Large intestine (tissue), 3 donors: ENCODE measurements at regions not wholly inside any gene's neighbourhood (a gene's known extent, or its start where the extent isn't known, plus 50 kb on each side); places are given as distances from the start of the nearest gene placed in this dataset.

Experiments
- DNase-seq, 2 donors: peaks; one replicate each; pipeline versions ENCODE4 v3.0.0 to v3.0.0-alpha.2; 2013
- H3K27ac ChIP-seq: one replicate; pipeline ENCODE4 v1.5.1; 2013; ENCODE audit warnings: low read length
- H3K27me3 ChIP-seq: 2 replicates; pipeline ENCODE4 v1.6.1; 2013; ENCODE audit warnings: low read length; ENCODE audit not compliant: control insufficient read depth, insufficient read depth
- H3K36me3 ChIP-seq: 2 replicates; pipeline ENCODE4 v1.6.1; 2013; ENCODE audit warnings: low read length; ENCODE audit not compliant: control insufficient read depth, insufficient read depth
- H3K4me1 ChIP-seq: one replicate; pipeline ENCODE4 v1.6.1; 2013; ENCODE audit warnings: low read length; ENCODE audit not compliant: control insufficient read depth, insufficient read depth
- H3K4me3 ChIP-seq: one replicate; pipeline ENCODE4 v1.5.1; 2013; ENCODE audit warnings: low read length
- H3K9me3 ChIP-seq: one replicate; pipeline ENCODE4 v1.6.1; 2013; ENCODE audit warnings: mild to moderate bottlenecking, low read depth, low read length, moderate library complexity; ENCODE audit not compliant: control insufficient read depth
- WGBS: methylation state at CpG from one replicate; pipeline ENCODE4 v1.1.5; 2013; ENCODE audit warnings: low lambda C conversion rate; ENCODE audit not compliant: insufficient coverage; 5-methylcytosine and 5-hydroxymethylcytosine counted together

DNA sequence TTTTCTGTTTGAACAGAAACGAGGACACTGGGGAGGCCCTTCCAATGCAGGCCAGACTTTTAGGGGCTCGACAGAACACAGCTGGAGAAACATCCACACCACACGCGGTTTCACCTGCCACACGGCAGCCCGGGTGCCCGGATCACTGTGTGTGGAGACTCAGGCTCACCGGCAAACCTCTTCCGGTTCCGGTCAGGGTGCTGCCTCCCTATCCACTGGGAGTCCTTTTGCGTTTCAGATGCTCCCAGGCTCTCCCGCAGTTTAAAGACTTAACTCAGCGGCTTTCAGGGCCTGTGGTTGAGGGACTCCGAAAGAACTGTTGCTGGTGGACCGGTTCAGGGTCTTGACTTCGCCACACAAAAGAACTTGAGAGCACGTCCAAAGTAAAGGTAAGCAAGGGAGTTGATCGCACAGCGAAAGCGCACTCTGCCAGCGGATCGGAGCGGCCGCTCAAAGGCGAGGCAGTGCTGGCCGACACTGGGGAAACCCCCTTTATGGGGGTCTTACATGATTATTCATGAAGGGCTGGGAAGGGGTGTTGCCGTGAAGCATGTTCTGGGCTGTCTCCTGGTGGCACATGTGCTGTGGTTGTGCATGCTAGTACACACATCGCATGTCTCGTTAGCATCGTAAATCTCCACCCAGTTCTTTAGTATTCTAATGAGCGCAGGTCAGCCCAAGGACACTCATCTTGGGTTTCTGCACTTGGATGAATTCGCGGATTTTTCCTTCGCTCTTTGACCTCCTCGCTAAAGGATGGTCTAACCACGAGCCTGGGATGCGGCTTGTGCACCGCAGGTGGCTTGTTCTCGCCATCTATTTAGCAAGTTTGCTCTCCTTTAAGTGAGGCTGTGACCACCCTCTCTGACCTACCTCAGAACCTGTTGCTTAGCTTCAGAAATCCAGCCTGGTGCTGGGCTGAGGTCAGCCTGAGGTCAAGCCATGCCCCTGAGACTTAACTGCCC is 180.3 kb downstream of the CDH26 start:
- Histone ChIP-seq H3K27me3 (no peaks in the 10 kb centered on the region), H3K4me1 (no peaks in the 10 kb centered on the region), H3K27ac (no peak overlapping the region), H3K36me3 (no peaks in the 10 kb centered on the region), H3K4me3 (peak overlapping the region; percentile 13), H3K9me3 (no peaks in the 10 kb centered on the region)
- DNase-seq = peak in 1 of 2 donors; percentile 43
- 67% methylated on average over 5 of the region's 39 CpGs for WGBS

- no peaks in the 10 kb centered on the region for H3K36me3 ChIP-seq
- WGBS = 100% methylated on average over 1 of the region's 11 CpGs
- no peak overlapping the region for H3K4me3 ChIP-seq
- no peaks in the 10 kb centered on the region for H3K4me1 ChIP-seq
- H3K27ac ChIP-seq = no peak overlapping the region
- H3K9me3 ChIP-seq = no peaks in the 10 kb centered on the region
- H3K27me3 ChIP-seq = no peaks in the 10 kb centered on the region
- no peak for DNase-seq
Observed at GRCh38 chr20:60139663-60140446, 181.6 kb downstream of the CDH26 start.

DNA sequence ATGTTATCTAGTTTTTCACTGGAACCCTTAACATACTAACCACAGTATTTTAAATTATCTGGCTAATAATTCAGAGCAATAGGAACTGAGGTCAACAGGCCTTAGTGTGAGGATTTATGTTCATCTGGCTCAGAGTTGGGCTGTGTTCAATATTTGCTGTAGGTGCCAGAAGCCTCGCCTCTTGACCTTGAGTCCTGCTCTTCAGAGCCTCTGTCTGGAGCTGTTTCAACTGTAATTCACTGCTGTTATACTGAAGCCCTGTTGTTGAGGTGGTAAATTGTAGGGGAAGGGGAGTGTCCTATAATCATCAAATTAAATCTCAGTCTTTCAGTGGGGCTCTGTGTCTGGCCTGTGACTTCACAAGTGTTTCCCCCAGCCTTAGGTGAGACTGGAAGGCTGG is 184.4 kb downstream of the CDH26 start:
- no peaks in the 10 kb centered on the region for H3K27me3 ChIP-seq
- no peaks in the 10 kb centered on the region for H3K4me1 ChIP-seq
- H3K4me3 ChIP-seq = no peak overlapping the region
- H3K27ac ChIP-seq = no peak overlapping the region
- H3K36me3 ChIP-seq = no peaks in the 10 kb centered on the region
- no CpG with 5 or more reads among the region's 1 CpG for WGBS
- no peak for DNase-seq
- H3K9me3 ChIP-seq = no peaks in the 10 kb centered on the region

DNA sequence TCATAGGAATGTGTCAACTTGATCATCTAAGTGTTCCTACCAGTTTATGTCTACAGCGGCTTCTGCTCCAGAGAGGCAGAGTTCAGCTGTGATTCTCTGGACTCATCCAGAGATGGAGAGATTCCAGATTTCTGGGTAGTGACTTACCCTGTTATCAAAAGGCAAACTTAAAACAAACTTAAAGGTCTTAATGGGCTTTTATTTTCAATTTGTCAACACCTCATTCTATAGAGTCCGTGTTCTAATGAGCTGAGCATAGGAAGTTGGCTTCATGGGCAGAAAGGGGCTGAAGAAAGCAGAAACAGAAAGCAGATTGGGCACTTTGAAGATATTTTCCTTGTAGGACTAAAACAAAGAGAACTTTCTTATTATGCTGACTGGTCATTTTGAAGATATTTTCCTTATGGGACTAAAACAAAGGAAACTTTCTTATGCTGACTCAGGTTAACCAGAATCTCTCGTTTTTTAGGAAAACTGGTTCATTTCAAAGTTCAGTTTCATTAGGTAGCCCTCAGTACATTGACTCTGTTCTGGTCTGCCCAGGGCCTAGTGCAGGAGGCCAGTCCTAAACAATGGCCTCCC is 185.1 kb downstream of the CDH26 start:
- Histone ChIP-seq H3K27ac (no peak overlapping the region), H3K36me3 (no peaks in the 10 kb centered on the region), H3K9me3 (no peaks in the 10 kb centered on the region), H3K4me1 (no peaks in the 10 kb centered on the region), H3K27me3 (no peaks in the 10 kb centered on the region), H3K4me3 (no peak overlapping the region)
- DNase-seq = no peak
- 80% methylated on average over 1 of the region's 3 CpGs for WGBS

DNA sequence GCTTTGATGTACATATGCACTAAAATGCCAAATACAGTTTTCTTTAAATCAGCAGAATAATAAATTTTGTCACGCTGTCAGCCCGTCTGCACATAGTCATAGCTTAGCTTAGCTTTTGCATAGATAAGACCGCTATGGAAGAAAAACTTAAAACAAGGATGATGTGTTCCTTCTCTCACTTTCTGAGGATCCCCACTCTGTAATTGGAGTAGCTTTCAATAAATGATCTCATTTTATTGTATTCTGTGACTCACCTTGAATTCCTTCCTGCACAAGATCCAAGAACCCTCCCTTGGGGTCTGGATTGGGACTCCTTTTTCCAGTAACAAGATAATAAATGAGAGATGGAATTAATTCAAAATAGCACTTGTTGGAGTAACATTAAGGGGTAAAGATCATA is 186.2 kb downstream of the CDH26 start:
- H3K27me3 ChIP-seq = no peaks in the 10 kb centered on the region
- no CpG with 5 or more reads among the region's 3 CpGs for WGBS
- no peaks in the 10 kb centered on the region for H3K9me3 ChIP-seq
- DNase-seq = no peak
- no peak overlapping the region for H3K4me3 ChIP-seq
- no peaks in the 10 kb centered on the region for H3K36me3 ChIP-seq
- no peak overlapping the region for H3K27ac ChIP-seq
- H3K4me1 ChIP-seq = no peaks in the 10 kb centered on the region

GRCh38 chr20:60144974-60145527 is 186.8 kb downstream of the CDH26 start:
- no peak overlapping the region for H3K27ac ChIP-seq
- no peak overlapping the region for H3K4me3 ChIP-seq
- no peak for DNase-seq
- H3K36me3 ChIP-seq = no peaks in the 10 kb centered on the region
- H3K27me3 ChIP-seq = no peaks in the 10 kb centered on the region
- no peaks in the 10 kb centered on the region for H3K4me1 ChIP-seq
- 74% methylated on average over 4 of the region's 5 CpGs for WGBS
- H3K9me3 ChIP-seq = no peaks in the 10 kb centered on the region

DNA sequence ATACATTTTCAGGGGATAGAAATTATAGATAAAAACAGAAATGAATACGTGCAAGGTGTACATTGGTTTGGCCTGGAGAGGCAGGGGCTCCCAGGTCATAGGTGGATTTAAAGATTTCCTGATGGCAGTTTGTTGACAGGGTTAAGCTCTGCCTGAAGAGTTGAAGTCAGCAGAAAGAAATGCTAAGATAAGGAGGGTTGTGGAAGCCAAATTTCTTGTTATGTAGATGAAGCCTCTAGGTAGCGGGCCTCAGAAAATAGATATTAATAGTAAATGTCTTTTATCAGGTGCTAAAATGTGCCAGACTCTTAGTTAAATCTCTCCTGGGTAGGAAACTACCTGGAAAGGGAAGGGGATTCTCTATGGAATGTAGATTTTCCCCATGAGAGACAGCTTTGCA is 188.8 kb downstream of the CDH26 start:
- no peaks in the 10 kb centered on the region for H3K4me1 ChIP-seq
- 40% methylated on average over 1 of the region's 2 CpGs for WGBS

DNA sequence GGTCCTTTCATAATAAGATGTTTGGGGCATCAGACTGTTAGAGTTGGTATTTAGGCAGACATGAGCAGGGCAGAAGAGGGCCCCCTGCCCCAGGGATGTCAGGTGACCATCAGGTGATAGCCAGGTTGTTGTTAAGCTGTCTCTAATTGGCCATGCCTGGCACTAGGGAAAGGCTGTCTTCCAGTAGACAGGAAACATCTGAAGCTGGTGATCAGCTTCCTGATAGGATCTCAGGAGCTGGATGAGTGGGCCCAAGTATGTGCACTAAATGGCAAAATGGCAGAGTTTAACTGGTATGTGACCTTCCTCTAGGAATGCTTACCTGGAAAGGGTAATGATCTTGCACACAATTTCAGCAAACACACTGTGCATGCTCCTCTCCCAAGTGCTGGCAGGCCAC is 190.7 kb downstream of the CDH26 start:
- no peak for DNase-seq
- Histone ChIP-seq H3K9me3 (no peaks in the 10 kb centered on the region), H3K4me3 (no peak overlapping the region), H3K27me3 (no peaks in the 10 kb centered on the region), H3K36me3 (no peaks in the 10 kb centered on the region), H3K27ac (no peak overlapping the region), H3K4me1 (no peaks in the 10 kb centered on the region)

More for the DNA sequence above, 188.8 kb downstream of the CDH26 start:
- DNase-seq = no peak
- no peaks in the 10 kb centered on the region for H3K36me3 ChIP-seq
- no peaks in the 10 kb centered on the region for H3K9me3 ChIP-seq
- H3K27me3 ChIP-seq = no peaks in the 10 kb centered on the region
- H3K27ac ChIP-seq = no peak overlapping the region
- no peak overlapping the region for H3K4me3 ChIP-seq

DNA sequence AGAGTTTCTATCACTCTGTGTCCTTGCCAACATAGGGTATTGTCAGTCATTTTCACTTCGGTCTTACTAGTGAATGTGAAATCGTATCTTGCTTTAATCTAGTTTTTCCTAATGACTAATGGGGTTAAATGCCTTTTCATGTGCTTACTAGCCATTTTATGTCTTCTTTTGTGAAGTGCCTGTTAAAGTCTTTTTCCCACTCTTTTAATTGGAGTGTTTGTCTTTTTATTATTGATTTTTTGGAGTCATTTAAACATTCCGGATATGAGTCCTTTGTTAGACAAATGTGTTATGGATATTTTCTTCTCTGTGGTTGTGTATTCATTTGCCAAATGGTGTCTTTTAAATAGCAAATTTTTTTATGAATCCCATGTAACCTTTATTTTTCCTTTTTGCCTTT is 194.6 kb downstream of the CDH26 start:
- H3K27ac ChIP-seq = no peak overlapping the region
- H3K9me3 ChIP-seq = no peaks in the 10 kb centered on the region
- H3K27me3 ChIP-seq = no peaks in the 10 kb centered on the region
- H3K4me1 ChIP-seq = no peaks in the 10 kb centered on the region
- no peak overlapping the region for H3K4me3 ChIP-seq
- DNase-seq = no peak
- H3K36me3 ChIP-seq = no peaks in the 10 kb centered on the region
- 96% methylated on average over 3 of the region's 3 CpGs for WGBS

GRCh38 chr20:60160451-60161145 is 202.4 kb downstream of the CDH26 start:
- WGBS = no CpG with 5 or more reads among the region's 2 CpGs
- no peak overlapping the region for H3K4me3 ChIP-seq
- no peaks in the 10 kb centered on the region for H3K9me3 ChIP-seq
- no peak overlapping the region for H3K27ac ChIP-seq
- no peak for DNase-seq
- no peaks in the 10 kb centered on the region for H3K27me3 ChIP-seq
- no peaks in the 10 kb centered on the region for H3K4me1 ChIP-seq
- no peaks in the 10 kb centered on the region for H3K36me3 ChIP-seq
